LNCaP clone FGC (cell line): ENCODE measurements at regions not wholly inside any gene's neighbourhood (a gene's known extent, or its start where the extent isn't known, plus 50 kb on each side); places are given as distances from the start of the nearest gene placed in this dataset.

ENCODE experiments used
- DNase-seq: peaks from one replicate; pipeline ENCODE4 v3.0.0-alpha.2; 2011; ENCODE audit warnings: low read depth
- H3K4me3 ChIP-seq: 2 replicates; pipeline ENCODE4 v1.5.1; 2011; ENCODE audit warnings: mild to moderate bottlenecking, low read depth, low read length, control low read depth
- TF ChIP-seq, protein P1 (sequence below): IDR thresholded peaks from 2 replicates; pipeline ENCODE4 v1.5.1; 2012; ENCODE audit warnings: mild to moderate bottlenecking; ENCODE audit not compliant: control insufficient read depth, insufficient read depth; ENCODE audit errors: extremely low read depth

DNA sequence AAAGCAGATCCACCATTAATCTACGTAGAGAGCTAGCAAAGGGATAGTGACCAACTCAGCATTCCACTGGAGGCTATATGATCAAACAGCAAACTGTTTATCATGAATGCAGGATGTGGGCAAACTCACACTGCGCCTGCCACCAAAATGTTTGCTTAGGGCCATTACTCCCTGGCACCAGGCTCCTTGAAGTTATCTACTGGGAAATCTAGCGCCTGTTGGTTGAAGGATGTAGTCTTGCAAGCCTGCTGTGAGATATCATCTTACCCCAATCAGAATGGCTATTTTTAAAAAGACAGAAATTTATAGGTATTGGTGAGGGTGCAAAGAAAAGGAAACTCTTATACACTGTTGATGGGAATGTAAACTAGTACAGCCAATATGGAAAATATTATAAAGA, 332.5 kb upstream of the RPS23 start:
- no peak overlapping the region for H3K4me3 ChIP-seq
- no peak for DNase-seq
- TF ChIP-seq, protein P1, sequence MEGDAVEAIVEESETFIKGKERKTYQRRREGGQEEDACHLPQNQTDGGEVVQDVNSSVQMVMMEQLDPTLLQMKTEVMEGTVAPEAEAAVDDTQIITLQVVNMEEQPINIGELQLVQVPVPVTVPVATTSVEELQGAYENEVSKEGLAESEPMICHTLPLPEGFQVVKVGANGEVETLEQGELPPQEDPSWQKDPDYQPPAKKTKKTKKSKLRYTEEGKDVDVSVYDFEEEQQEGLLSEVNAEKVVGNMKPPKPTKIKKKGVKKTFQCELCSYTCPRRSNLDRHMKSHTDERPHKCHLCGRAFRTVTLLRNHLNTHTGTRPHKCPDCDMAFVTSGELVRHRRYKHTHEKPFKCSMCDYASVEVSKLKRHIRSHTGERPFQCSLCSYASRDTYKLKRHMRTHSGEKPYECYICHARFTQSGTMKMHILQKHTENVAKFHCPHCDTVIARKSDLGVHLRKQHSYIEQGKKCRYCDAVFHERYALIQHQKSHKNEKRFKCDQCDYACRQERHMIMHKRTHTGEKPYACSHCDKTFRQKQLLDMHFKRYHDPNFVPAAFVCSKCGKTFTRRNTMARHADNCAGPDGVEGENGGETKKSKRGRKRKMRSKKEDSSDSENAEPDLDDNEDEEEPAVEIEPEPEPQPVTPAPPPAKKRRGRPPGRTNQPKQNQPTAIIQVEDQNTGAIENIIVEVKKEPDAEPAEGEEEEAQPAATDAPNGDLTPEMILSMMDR = no peak

DNA sequence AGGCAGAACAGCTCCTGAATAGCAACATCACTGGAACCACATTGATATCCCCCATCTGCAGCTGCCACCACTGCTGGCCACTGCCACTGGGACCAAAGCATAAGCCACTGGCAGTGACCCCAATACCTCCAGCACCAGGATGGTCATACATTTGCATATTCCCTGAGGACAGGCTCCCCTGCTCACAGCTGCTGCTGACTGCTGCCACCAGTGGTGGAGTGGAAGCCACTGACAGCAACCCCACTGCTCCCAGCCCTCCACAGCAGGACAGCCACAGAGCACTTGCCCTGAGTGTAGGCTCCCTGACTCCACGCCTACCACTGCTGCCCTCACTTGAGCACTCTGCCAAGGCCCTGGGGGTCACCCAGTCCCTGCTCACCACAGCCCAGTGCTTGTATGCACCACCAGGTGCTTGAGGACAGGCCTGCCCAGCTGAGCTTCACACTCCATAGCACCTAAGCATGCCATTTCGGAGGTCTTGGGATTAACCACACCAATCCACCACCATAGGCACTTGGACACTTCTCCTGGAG, 327.4 kb upstream of the RPS23 start:
- TF ChIP-seq, protein P1 = no peak
- no peak for DNase-seq
- H3K4me3 ChIP-seq = no peak overlapping the region

DNA sequence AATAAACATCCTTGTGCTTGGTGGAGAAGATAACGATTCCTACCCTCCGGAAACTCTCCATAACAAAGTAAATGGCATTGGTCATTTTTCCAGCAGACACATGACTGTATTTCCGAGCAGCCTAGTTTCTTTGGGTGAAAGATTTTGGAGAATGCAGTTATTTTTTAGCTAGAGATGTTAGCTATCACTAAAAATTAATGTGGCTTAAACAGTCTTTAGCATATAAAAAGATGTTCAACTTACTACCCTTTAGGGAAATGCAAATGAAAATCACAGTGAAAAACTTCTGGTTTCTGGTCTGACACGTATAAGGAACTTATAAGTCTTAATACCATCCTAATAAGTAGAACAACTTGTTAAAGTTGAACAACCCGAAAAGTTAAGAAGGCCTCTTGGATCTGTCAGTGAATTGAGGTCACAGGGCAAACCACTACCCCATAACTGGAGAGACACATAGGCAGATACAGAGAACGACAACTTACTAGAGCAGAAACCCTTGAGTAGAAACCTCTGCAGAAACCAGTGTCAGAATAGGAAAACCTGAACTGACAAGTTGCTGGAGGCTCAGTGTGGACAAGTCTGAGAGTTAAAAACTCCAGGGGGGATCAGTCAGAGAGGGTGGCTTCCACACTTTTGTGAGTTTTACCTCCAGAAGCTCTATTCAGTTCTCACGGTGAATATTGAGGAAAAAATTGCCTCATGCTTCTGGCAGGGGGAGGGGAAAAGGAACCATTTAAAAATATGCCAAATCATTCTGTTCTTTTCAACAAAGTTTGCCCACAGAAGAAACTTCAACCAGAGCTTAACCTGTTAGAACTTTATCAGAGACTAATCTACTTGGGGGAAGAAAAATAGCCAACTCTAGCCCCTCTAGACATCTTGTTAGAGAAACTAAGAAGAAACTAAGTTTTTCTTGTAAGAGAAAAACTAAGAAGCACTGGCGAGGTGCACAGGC, 325.2 kb upstream of the RPS23 start:
- no peak overlapping the region for H3K4me3 ChIP-seq
- TF ChIP-seq, protein P1 = no peak
- no peak for DNase-seq

DNA sequence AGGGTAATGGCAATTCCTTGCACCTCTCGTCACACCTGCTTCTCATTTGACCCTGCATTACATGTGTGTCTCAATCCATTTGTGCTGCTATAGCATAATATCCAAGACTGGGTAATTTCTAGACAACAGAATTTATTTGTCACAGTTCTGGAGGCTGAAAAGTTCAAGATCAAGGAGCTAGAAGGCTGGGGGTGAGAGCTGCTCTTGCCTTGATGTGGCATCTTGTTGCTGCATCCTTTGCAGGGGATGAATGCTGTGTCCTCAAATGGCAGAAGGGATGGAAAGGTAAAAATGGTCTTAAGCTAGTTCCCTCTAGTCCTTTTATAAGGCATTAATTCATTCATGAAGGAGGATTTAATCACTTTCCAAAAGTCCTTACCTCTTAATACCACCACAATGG, 323.7 kb upstream of the RPS23 start:
- TF ChIP-seq, protein P1 = no peak
- H3K4me3 ChIP-seq = no peak overlapping the region
- no peak for DNase-seq

DNA sequence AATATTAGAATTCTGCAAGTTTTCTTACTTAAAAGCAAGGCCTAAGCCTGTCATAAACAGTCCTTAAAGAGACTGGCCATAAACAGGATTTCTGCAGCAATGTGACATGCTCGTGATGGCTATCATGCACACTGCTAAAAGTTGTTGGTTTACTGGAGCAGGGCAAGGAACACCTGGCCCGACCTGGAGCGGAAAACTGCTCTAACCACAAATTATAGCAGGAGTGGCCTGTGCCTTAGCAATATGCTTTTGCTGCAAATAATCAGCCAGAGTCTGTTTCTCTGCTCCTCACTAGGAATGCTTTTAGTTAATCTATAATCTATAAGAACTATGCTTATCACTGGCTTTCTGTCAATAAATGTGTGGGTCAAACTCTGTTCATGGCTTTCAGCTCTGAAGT, 322.9 kb upstream of the RPS23 start:
- DNase-seq = no peak
- no peak overlapping the region for H3K4me3 ChIP-seq
- TF ChIP-seq, protein P1 = no peak

DNA sequence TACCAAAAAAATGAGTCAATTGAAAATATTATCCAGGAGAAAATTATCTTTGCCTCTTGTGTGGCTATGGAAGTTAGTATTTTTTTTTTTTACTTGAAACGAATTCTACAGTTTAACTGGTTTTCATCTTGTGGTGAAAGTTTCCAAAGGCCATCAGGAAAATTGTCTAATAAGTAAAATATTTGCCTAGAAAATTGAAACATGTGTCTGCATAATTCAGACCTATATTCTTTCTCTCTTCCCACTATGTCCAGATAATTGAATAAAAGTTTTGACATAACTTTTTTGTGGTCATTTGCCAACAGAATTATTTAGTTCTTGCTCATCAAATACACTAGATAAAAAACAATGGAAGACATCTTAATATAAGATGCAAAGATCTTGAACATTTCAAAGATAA, 321.5 kb upstream of the RPS23 start:
- no peak overlapping the region for H3K4me3 ChIP-seq
- TF ChIP-seq, protein P1 = no peak
- no peak for DNase-seq
